ENCODE measurements at regions not wholly inside any gene's neighbourhood (a gene's known extent, or its start where the extent isn't known, plus 50 kb on each side); places are given as distances from the start of the nearest gene placed in this dataset.
"Not testable (repeated sequence)": the region's sequence is repeated elsewhere in the genome, so short reads cannot be mapped to it uniquely, and the experiment has no call there.

DNA sequence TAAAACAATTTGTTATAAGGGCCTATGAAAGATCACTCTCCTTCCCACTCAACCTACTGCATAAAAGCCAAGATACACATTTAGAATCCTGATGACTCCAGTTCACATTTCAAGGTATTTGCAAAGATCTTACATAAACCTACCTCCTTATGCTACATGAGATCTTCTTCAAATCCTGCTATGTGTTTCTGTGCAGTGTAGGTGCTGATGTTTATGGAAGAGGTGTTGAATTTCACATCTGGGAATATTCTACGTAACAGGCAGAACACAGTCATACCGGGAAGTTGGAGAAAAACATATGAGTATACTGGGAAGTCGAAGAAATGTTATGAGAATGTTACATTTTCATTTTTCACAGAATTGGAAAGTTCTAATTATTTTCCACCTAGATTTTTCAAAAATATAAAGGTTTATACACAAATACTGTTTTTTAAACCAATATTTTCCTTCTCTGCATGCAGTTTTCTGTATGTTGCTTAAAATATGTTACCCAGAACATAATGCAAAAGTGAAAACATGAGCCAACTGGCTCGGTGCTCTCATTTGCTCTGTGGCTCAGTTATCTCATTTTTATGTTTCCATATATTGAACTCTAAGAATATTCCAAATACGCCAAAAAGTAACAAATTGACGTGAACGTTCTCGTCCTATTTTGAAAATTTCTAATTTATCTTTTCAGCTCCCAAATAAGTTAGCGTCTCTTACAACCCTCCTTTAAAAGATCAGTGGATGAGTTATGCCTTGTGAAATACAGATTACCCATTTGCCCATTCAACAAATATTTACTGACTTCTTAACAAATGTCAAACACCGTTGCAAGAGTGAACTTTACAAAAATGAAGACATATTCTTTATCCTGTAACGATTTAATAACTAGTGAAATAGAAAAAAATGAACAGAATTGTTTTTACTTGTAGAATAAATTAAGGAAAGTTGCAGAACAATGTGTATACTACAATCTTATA is 899.3 kb downstream of the STIM2 start:
- intact Hi-C loops (cut with micrococcal nuclease) = no loop called here
- no peaks in the 10 kb centered on the region for H3K27me3 Mint-ChIP-seq

DNA sequence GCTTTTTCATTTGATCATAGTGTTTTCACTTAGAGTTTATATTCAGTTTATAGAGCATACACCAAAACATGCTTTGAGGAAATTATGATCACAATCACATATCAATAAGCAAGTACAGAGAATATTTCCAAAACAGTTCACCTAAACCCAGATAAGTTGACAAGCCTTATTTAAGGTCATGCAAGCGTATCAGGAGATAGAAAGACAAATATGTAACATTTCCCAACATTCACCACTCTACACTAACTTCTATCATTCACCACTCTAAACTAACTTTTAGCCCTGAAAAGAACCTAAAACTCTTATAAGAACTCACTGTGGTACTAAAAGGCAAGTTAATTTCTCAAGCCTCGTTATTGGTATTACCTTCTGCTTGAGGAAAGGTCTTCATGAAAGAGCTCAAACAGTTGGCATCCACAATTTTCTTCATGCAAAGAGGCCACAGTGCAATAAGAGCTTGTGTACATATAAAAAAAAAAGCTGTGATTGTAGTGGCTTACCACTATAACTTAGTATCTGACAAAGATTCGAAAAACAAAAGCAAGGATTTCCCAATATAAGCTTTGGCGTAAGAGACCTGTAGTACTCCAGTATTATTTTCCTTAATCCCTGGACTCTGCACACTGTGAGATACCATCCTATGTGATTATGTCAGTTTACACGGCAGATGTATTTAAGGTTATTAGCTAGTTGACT is 903.3 kb downstream of the STIM2 start:
- Mint-ChIP-seq H3K36me3 (ENCODE audit: low read depth) (no peaks in the 10 kb centered on the region), H3K27me3 (no peaks in the 10 kb centered on the region), H3K4me1 (ENCODE audit: low read depth) (no peaks in the 10 kb centered on the region), H3K4me3 (no peak overlapping the region), H3K9me3 (peaks cover 5% of the 10 kb centered on the region), H3K27ac (no peak overlapping the region)
- intact Hi-C loops (cut with micrococcal nuclease) = no loop called here

More for the DNA sequence above, 899.3 kb downstream of the STIM2 start:
- Mint-ChIP-seq H3K36me3 (ENCODE audit: low read depth) (no peaks in the 10 kb centered on the region), H3K4me1 (ENCODE audit: low read depth) (no peaks in the 10 kb centered on the region), H3K27ac (no peak overlapping the region), H3K9me3 (no peaks in the 10 kb centered on the region), H3K4me3 (no peak overlapping the region)

DNA sequence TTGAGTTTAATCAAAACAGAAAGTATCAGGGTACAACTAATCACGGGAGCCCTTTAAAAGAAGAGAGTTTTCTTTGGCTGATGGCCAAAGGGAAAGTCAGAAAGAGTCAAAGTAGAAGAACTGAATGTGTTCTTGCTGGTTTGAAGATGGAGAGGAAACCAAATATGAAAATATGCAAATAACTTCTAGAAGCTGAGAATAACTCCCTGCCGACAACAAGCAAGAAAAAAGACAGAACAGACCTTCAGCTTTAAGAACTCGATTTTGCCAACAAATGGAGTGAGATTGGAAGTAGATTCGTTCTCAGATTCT is 903.8 kb downstream of the STIM2 start:
- H3K36me3 Mint-ChIP-seq (ENCODE audit: low read depth) = no peaks in the 10 kb centered on the region
- intact Hi-C loops (cut with micrococcal nuclease) = no loop called here
- H3K27me3 Mint-ChIP-seq = no peaks in the 10 kb centered on the region
- no peak overlapping the region for H3K4me3 Mint-ChIP-seq
- H3K27ac Mint-ChIP-seq = no peak overlapping the region
- H3K9me3 Mint-ChIP-seq = peaks cover 5% of the 10 kb centered on the region
- no peaks in the 10 kb centered on the region for H3K4me1 Mint-ChIP-seq (ENCODE audit: low read depth)

DNA sequence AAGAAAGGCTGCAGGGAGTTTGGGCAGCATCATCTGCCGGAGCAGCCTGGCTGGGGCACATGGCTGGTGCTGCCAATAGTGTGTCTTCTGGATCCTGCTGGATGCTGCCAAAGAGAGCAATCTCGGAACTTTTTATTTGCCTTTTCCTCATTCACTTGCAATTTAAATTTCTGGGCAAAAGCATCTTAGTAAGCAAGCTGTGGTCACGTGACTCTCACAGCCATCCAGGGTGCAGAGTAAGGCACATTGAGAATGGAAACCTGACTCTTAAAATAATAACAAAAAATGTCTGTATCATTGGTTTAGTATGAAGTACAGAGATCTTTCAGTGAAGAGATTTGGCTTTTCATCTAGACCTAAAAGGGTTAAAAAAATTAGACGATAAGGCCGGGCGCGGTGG is 910.3 kb downstream of the STIM2 start:
- no peak overlapping the region for H3K4me3 Mint-ChIP-seq
- no peak overlapping the region for H3K27ac Mint-ChIP-seq
- intact Hi-C loops (cut with micrococcal nuclease) = no loop called here
- H3K9me3 Mint-ChIP-seq = no peaks in the 10 kb centered on the region
- H3K27me3 Mint-ChIP-seq = no peaks in the 10 kb centered on the region
- no peaks in the 10 kb centered on the region for H3K4me1 Mint-ChIP-seq (ENCODE audit: low read depth)
- no peaks in the 10 kb centered on the region for H3K36me3 Mint-ChIP-seq (ENCODE audit: low read depth)

DNA sequence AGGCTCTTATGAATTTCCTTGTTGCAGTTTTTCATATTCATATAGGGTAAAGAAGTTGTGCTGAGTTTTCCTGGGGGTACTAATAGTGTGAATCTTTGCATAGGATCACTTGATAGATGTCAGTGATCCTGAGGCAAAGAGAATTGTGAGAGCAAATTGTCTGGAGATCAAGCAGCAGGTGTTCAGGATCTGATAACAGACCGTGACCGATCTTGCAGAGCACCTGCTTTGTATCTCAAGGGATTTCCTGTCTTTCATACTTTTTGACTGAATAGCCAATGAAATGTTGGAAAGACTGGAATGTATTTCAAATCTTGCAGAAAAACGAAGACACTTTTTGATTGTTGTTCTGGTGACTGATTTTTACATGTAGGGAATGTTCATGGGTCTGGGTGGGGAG is 914.5 kb downstream of the STIM2 start:
- Mint-ChIP-seq H3K27ac (no peak overlapping the region), H3K36me3 (ENCODE audit: low read depth) (no peaks in the 10 kb centered on the region), H3K9me3 (peaks cover 9% of the 10 kb centered on the region), H3K4me3 (no peak overlapping the region), H3K27me3 (no peaks in the 10 kb centered on the region), H3K4me1 (ENCODE audit: low read depth) (no peaks in the 10 kb centered on the region)
- intact Hi-C loops (cut with micrococcal nuclease) = no loop called here

DNA sequence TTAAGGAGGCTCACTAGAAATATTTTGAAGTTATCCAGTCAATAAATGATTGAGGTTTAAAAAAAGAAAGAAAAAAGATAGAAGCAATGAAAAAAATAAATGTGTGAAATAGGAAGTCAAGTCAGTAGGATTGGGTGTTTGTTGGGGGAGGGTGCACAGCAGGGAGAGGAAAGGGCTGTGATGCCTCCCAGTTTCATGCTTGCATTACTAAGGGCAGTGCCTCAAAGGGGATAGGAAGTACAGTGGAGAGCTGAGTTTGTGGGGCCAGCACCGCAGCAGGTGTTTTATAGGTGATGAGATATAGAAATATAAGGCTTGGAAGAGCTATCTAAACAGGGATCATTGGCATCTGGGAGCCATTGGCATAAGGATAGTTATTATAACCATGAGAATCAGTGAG is 919.2 kb downstream of the STIM2 start:
- Mint-ChIP-seq H3K4me3 (no peak overlapping the region), H3K36me3 (ENCODE audit: low read depth) (no peaks in the 10 kb centered on the region), H3K4me1 (ENCODE audit: low read depth) (no peaks in the 10 kb centered on the region), H3K27me3 (no peaks in the 10 kb centered on the region), H3K9me3 (peaks cover 9% of the 10 kb centered on the region), H3K27ac (no peak overlapping the region)
- intact Hi-C loops (cut with micrococcal nuclease) = no loop called here

DNA sequence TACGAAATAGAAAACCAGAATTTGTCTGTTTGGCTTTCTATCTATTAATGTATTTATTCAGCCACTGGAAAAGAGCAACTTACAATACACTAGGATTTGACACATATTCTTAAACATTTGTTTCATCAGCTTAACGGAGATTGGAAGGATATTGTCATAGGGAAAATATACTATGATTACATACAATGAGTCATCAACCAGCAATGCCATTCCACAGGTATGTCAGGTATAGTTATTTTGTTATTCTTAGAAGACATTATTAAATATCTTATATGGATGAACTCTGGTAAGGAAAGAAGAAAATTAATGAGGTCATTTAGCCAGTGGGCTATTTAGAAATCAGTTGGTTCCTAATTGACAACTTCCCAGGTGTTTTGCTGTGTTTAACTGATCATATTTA is 926.6 kb downstream of the STIM2 start:
- H3K4me1 Mint-ChIP-seq (ENCODE audit: low read depth) = no peaks in the 10 kb centered on the region
- no peak overlapping the region for H3K27ac Mint-ChIP-seq
- peaks cover 7% of the 10 kb centered on the region for H3K9me3 Mint-ChIP-seq
- no peaks in the 10 kb centered on the region for H3K27me3 Mint-ChIP-seq
- H3K4me3 Mint-ChIP-seq = no peak overlapping the region
- no peaks in the 10 kb centered on the region for H3K36me3 Mint-ChIP-seq (ENCODE audit: low read depth)
- intact Hi-C loops (cut with micrococcal nuclease) = no loop called here

DNA sequence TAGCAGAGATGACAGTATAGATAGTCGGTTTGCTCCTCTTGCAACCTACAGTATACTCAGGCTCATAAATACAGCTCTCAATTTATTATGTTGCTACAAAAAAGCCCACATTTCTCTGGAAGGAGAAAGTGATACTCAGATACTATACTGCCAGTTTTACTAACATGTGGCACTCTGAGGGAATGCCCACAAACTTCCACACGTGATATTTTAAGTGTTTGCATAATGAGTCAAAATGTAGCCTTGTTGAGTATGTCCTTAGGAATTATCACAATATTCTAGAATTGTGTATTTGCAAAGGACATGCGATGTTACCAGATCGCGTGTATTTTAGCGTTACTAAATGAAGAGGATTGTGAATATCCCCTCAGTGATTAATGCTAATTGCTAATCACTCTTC is 929.1 kb downstream of the STIM2 start:
- H3K4me3 Mint-ChIP-seq = no peak overlapping the region
- H3K27me3 Mint-ChIP-seq = no peaks in the 10 kb centered on the region
- no peak overlapping the region for H3K27ac Mint-ChIP-seq
- no peaks in the 10 kb centered on the region for H3K36me3 Mint-ChIP-seq (ENCODE audit: low read depth)
- H3K9me3 Mint-ChIP-seq = peaks cover 9% of the 10 kb centered on the region
- intact Hi-C loops (cut with micrococcal nuclease) = no loop called here
- no peaks in the 10 kb centered on the region for H3K4me1 Mint-ChIP-seq (ENCODE audit: low read depth)

DNA sequence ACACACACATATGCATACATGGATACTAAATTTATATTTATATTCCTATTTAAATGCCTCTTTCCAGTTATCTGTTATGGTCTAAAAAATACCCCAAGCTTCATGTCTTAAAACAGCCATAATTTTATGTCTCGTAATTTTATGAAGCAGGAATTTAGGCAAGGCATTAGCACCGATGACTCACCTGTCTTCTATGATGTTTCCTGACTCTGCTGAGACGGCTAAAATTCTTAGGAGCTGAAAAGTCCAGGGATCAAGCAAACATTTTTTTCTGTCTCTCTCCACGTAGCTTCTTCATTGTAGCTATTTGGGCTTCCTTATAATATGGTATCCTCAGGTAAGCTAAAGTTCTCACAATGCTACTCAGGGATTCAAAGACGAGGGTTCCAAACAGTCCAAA is 930.3 kb downstream of the STIM2 start:
- H3K36me3 Mint-ChIP-seq (ENCODE audit: low read depth) = no peaks in the 10 kb centered on the region
- H3K4me1 Mint-ChIP-seq (ENCODE audit: low read depth) = no peaks in the 10 kb centered on the region
- H3K27me3 Mint-ChIP-seq = no peaks in the 10 kb centered on the region
- no peak overlapping the region for H3K4me3 Mint-ChIP-seq
- intact Hi-C loops (cut with micrococcal nuclease) = no loop called here
- H3K9me3 Mint-ChIP-seq = peaks cover 9% of the 10 kb centered on the region
- no peak overlapping the region for H3K27ac Mint-ChIP-seq

DNA sequence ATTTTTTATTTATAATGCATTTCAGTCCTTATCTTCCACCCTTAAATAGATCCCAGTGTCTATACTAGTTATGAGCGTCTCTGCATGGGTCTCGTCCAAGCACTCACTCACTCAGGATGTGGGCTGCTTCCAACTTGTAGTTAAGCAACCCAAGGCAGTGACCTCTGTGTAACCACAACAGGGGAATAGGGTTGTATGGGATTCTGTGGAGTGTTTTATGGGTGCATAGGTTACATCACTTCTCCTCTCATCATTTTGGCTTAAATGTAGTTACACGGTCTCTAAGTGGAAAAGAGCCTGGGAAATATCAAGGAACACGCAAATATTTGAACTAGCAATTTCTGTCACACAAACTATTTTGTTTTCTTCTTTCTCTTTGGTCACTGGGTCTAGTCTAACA is 931.0 kb downstream of the STIM2 start:
- Mint-ChIP-seq H3K9me3 (peaks cover 9% of the 10 kb centered on the region), H3K27me3 (no peaks in the 10 kb centered on the region), H3K27ac (no peak overlapping the region), H3K36me3 (ENCODE audit: low read depth) (no peaks in the 10 kb centered on the region), H3K4me3 (no peak overlapping the region), H3K4me1 (ENCODE audit: low read depth) (no peaks in the 10 kb centered on the region)
- intact Hi-C loops (cut with micrococcal nuclease) = no loop called here

DNA sequence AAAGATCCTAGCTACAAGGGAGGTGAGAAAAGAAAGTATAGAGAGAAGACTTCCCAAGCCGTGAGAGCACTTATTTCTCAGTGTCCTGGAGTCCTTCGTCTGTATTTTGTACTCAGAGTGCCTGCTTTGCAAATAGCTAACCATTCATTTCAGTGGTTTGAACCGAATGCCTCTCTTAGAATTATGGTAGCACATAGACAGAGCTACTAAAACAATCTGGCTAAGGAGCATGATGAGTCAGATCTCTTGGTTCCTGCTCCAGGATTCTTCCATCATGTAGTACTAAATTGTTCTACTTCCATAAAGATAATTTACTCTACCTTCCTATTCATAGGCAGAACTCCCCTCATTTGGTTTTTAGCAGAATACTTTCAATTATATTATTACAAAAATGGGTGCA is 946.6 kb downstream of the STIM2 start:
- Mint-ChIP-seq H3K4me1 (ENCODE audit: low read depth) (no peaks in the 10 kb centered on the region), H3K36me3 (ENCODE audit: low read depth) (no peaks in the 10 kb centered on the region), H3K27me3 (no peaks in the 10 kb centered on the region), H3K27ac (no peak overlapping the region), H3K9me3 (no peaks in the 10 kb centered on the region), H3K4me3 (no peak overlapping the region)
- intact Hi-C loops (cut with micrococcal nuclease) = no loop called here

DNA sequence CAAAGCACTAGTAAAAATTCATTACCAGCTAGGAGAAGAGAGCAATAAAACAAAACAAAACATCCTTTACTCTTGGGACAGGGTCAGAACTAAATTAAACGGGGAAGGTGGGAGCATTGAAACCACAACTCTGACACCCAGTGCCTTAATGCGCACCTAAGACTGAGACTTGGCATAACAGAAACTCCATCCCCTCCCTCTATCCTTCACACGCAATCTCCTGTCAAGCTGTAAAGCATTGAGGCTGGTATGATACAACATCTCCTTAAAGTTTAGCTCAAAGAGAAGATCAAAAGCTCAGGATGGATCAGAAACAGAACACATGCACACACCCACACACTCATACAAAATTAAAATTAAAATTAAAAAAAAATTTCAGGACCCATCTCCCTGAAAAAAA is 951.3 kb downstream of the STIM2 start:
- H3K9me3 Mint-ChIP-seq = no peaks in the 10 kb centered on the region
- no peaks in the 10 kb centered on the region for H3K36me3 Mint-ChIP-seq (ENCODE audit: low read depth)
- intact Hi-C loops (cut with micrococcal nuclease) = no loop called here
- H3K4me3 Mint-ChIP-seq = no peak overlapping the region
- no peak overlapping the region for H3K27ac Mint-ChIP-seq
- no peaks in the 10 kb centered on the region for H3K27me3 Mint-ChIP-seq
- no peaks in the 10 kb centered on the region for H3K4me1 Mint-ChIP-seq (ENCODE audit: low read depth)

DNA sequence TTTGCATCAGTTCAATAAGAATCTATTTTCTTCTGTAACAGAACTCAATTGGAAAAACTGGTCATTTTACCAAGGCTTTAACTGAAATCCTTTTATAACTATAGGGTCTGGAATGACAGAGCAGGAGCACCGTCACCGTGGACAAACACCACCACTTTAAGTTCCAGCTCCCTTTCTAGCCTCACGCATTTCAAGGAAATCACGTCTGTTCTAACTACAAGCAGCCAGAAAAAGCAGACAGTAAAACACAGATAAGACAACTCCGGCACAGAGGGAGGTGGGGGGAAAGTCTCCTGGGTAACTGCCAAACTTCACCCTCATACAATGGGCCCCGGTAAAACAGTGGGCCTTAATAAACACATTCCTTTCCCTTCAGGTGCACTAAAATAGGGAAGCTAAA is 952.6 kb downstream of the STIM2 start:
- H3K4me1 Mint-ChIP-seq (ENCODE audit: low read depth); H3K27ac Mint-ChIP-seq; H3K9me3 Mint-ChIP-seq; intact Hi-C loops (cut with micrococcal nuclease); H3K4me3 Mint-ChIP-seq; H3K36me3 Mint-ChIP-seq (ENCODE audit: low read depth); H3K27me3 Mint-ChIP-seq: not testable (repeated sequence)

DNA sequence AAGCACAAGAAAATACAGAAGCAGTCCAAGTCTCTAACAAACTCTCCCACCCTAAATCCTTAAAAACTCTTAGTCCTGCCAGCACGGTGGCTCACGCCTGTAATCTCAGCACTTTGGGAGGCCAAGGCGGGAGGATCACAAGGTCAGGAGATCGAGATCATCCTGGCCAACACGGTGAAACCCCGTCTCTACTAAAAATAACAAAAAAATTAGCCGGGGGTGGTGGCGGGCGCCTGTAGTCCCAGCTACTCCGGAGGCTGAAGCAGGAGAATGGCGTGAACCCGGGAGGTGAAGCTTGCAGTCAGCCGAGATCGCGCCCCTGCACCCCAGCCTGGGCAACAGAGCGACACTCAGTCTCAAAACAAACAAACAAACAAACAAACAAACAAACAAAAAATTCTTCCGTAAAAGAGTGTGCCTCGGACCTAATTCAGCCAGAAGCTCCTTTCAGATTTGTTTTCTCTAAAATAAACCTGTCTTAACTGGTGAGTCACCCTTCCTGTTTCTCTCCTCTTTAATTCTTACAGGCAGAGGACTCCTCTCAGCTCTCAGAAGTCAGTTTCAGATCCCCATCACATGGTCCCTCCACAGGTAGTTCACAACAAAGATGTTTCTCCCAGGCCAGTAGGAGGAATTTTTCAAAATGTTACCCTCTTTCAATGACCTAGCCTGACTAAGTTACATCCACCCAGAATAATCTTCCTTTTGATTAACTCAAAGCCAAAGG is 953.2 kb downstream of the STIM2 start:
- H3K4me3 Mint-ChIP-seq; H3K27me3 Mint-ChIP-seq; H3K36me3 Mint-ChIP-seq (ENCODE audit: low read depth); H3K4me1 Mint-ChIP-seq (ENCODE audit: low read depth); H3K9me3 Mint-ChIP-seq; H3K27ac Mint-ChIP-seq; intact Hi-C loops (cut with micrococcal nuclease): not testable (repeated sequence)

Measured in dendritic cell treated with granulocyte-macrophage colony-stimulating factor and Interleukin-4, amounts not matched to agents 40 ng/mL and 50 ng/mL, for 4 days (primary cell).